ENCODE measurements at regions not wholly inside any gene's neighbourhood (a gene's known extent, or its start where the extent isn't known, plus 50 kb on each side); places are given as distances from the start of the nearest gene placed in this dataset.

GRCh38 chr12:127435439-127435838, 831.5 kb upstream of the TMEM132C start:
- no peaks in the 10 kb centered on the region for H3K27me3 ChIP-seq
- H3K36me3 ChIP-seq = no peaks in the 10 kb centered on the region
- WGBS (ENCODE audit: insufficient coverage, low coverage, low lambda C conversion rate, missing lambda C conversion rate) = 56% methylated on average over 3 of the region's 3 CpGs
- peaks cover 0 to 4% (median 0%) of the 10 kb centered on the region in 4 donors for H3K9me3 ChIP-seq
- ATAC-seq = no peak
- H3K27ac ChIP-seq = no peak overlapping the region
- H3K4me3 ChIP-seq = no peak overlapping the region
- no peak for DNase-seq
- intact Hi-C loops (cut with DNase I) = no loop called here
- H3K4me1 ChIP-seq = no peaks in the 10 kb centered on the region
- TF ChIP-seq CTCF (IDR thresholded peaks at IDR 0.05) (no peak), POLR2A (IDR thresholded peaks at IDR 0.05) (no peak)

- no peak overlapping the region for H3K4me3 ChIP-seq
- no peak for TF ChIP-seq POLR2A (IDR thresholded peaks at IDR 0.05)
- TF ChIP-seq CTCF (IDR thresholded peaks at IDR 0.05) = no peak
- no peaks in the 10 kb centered on the region for H3K4me1 ChIP-seq
- 68% methylated on average over 3 of the region's 3 CpGs for WGBS (ENCODE audit: insufficient coverage, low coverage, low lambda C conversion rate, missing lambda C conversion rate)
- no peak for DNase-seq
- no peak for ATAC-seq
- no peaks in the 10 kb centered on the region for H3K27me3 ChIP-seq
- intact Hi-C loops (cut with DNase I) = no loop called here
- no peaks in the 10 kb centered on the region for H3K36me3 ChIP-seq
- peaks cover 0 to 4% (median 0%) of the 10 kb centered on the region in 4 donors for H3K9me3 ChIP-seq
- H3K27ac ChIP-seq = no peak overlapping the region
Measured at GRCh38 chr12:127438512-127439244, 828.3 kb upstream of the TMEM132C start.

GRCh38 chr12:127445581-127446139, 821.3 kb upstream of the TMEM132C start:
- Histone ChIP-seq H3K4me3 (no peak overlapping the region), H3K4me1 (no peaks in the 10 kb centered on the region), H3K27ac (no peak overlapping the region), H3K9me3 (no peaks in the 10 kb centered on the region), H3K36me3 (no peaks in the 10 kb centered on the region), H3K27me3 (no peaks in the 10 kb centered on the region)
- no peak for ATAC-seq
- intact Hi-C loops (cut with DNase I) = no loop called here
- no peak for DNase-seq
- WGBS (ENCODE audit: insufficient coverage, low coverage, low lambda C conversion rate, missing lambda C conversion rate) = 45% methylated on average over 4 of the region's 4 CpGs
- TF ChIP-seq POLR2A (IDR thresholded peaks at IDR 0.05) (no peak), CTCF (IDR thresholded peaks at IDR 0.05) (no peak)

GRCh38 chr12:127448906-127449305, 818.1 kb upstream of the TMEM132C start:
- DNase-seq (no peak), ATAC-seq (no peak)
- no peaks in the 10 kb centered on the region for H3K9me3 ChIP-seq
- WGBS (ENCODE audit: insufficient coverage, low coverage, low lambda C conversion rate, missing lambda C conversion rate) = 54% methylated on average over 5 of the region's 5 CpGs
- H3K27me3 ChIP-seq = no peaks in the 10 kb centered on the region
- no peak overlapping the region for H3K27ac ChIP-seq
- H3K4me1 ChIP-seq = no peaks in the 10 kb centered on the region
- intact Hi-C loops (cut with DNase I) = no loop called here
- no peak for TF ChIP-seq CTCF (IDR thresholded peaks at IDR 0.05)
- TF ChIP-seq POLR2A (IDR thresholded peaks at IDR 0.05) = no peak
- H3K36me3 ChIP-seq = no peaks in the 10 kb centered on the region
- no peak overlapping the region for H3K4me3 ChIP-seq
